Testis (tissue), 2 donors: ENCODE measurements at regions not wholly inside any gene's neighbourhood (a gene's known extent, or its start where the extent isn't known, plus 50 kb on each side); places are given as distances from the start of the nearest gene placed in this dataset.
"Not testable (repeated sequence)": the region's sequence is repeated elsewhere in the genome, so short reads cannot be mapped to it uniquely, and the experiment has no call there.

Experiments used
- DNase-seq: peaks from one replicate; pipeline ENCODE4 v3.0.0-alpha.2; 2019
- H3K27ac ChIP-seq, 2 donors: fragments of 200-600 bp; sonication (generic); one replicate each; pipeline ENCODE4 v1.5.1; 2019
- H3K27me3 ChIP-seq: fragments of 200-600 bp; sonication (generic); one replicate; pipeline ENCODE4 v1.5.1; 2019
- H3K36me3 ChIP-seq: fragments of 200-600 bp; sonication (generic); one replicate; pipeline ENCODE4 v1.5.1; 2017; ENCODE audit warnings: low read depth; ENCODE audit errors: missing control alignments
- H3K4me1 ChIP-seq: fragments of 200-600 bp; sonication (generic); one replicate; pipeline ENCODE4 v1.5.1; 2019
- H3K4me3 ChIP-seq, 2 donors: fragments of 200-600 bp; sonication (generic); one replicate each; pipeline ENCODE4 v1.5.1; 2017 to 2019
- H3K9me3 ChIP-seq: fragments of 200-600 bp; sonication (generic); one replicate; pipeline ENCODE4 v1.5.1; 2017
- WGBS, 2 donors: methylation state at CpG; one replicate each; pipeline ENCODE4 v1.1.5; 2018; 5-methylcytosine and 5-hydroxymethylcytosine counted together
- intact Hi-C: fragments of 100-400 bp; cut with DNase I; formaldehyde crosslinking; loops from one replicate; pipeline ENCODE4 v1.15.1; 2023; ENCODE audit warnings: low total_unique reads

GRCh38 chr22:21150863-21151262 lies 105.1 kb downstream of the LRRC74B start:
- DNase-seq, intact Hi-C loops, H3K36me3 ChIP-seq, H3K4me1 ChIP-seq, H3K27me3 ChIP-seq, H3K4me3 ChIP-seq, H3K9me3 ChIP-seq, H3K27ac ChIP-seq: not testable (repeated sequence)
- WGBS, 2 donors: 25 to 31% methylated on average over 8 of the region's 8 CpGs

- H3K4me3 ChIP-seq, H3K9me3 ChIP-seq, DNase-seq, H3K36me3 ChIP-seq, H3K27me3 ChIP-seq, intact Hi-C loops, H3K4me1 ChIP-seq, H3K27ac ChIP-seq: not testable (repeated sequence)
- WGBS, 2 donors: 100% methylated on average over 1 of the region's 2 CpGs; no CpG with 5 or more reads in 1 of the 2 donors
These were observed 142.1 kb downstream of the LRRC74B start for GRCh38 chr22:21187841-21188240.

GRCh38 chr22:21212054-21212453 lies 166.3 kb downstream of the LRRC74B start:
- intact Hi-C loops, H3K27ac ChIP-seq, H3K27me3 ChIP-seq, H3K9me3 ChIP-seq, H3K4me3 ChIP-seq, DNase-seq, H3K4me1 ChIP-seq, H3K36me3 ChIP-seq: not testable (repeated sequence)
- WGBS, 2 donors: no CpG with 5 or more reads among the region's 6 CpGs

- H3K27ac ChIP-seq, H3K36me3 ChIP-seq, DNase-seq, intact Hi-C loops, H3K4me1 ChIP-seq, H3K4me3 ChIP-seq, H3K9me3 ChIP-seq, H3K27me3 ChIP-seq: not testable (repeated sequence)
- 86% methylated on average over 14 of the region's 24 CpGs; no CpG with 5 or more reads in 1 of the 2 donors for WGBS, 2 donors
These were observed 167.4 kb upstream of the RIMBP3B start for GRCh38 chr22:21215973-21216731.

GRCh38 chr22:21224900-21225299 lies 158.7 kb upstream of the RIMBP3B start:
- DNase-seq, H3K4me3 ChIP-seq, H3K9me3 ChIP-seq, H3K36me3 ChIP-seq, intact Hi-C loops, H3K27me3 ChIP-seq, H3K4me1 ChIP-seq, H3K27ac ChIP-seq: not testable (repeated sequence)
- WGBS, 2 donors: 88 to 100% methylated on average over 2 to 5 of the region's 7 CpGs

- intact Hi-C loops, H3K9me3 ChIP-seq, H3K27me3 ChIP-seq, H3K4me3 ChIP-seq, H3K27ac ChIP-seq, H3K4me1 ChIP-seq, H3K36me3 ChIP-seq: not testable (repeated sequence)
- WGBS, 2 donors: 70% methylated on average over 4 of the region's 16 CpGs; no CpG with 5 or more reads in 1 of the 2 donors
- DNase-seq: peak; percentile 34
These were observed 156.5 kb upstream of the RIMBP3B start for GRCh38 chr22:21226901-21227693.

GRCh38 chr22:21251435-21251834 lies 132.1 kb upstream of the RIMBP3B start:
- H3K36me3 ChIP-seq, H3K27me3 ChIP-seq, H3K9me3 ChIP-seq, H3K4me3 ChIP-seq, H3K4me1 ChIP-seq, H3K27ac ChIP-seq, DNase-seq, intact Hi-C loops: not testable (repeated sequence)
- WGBS, 2 donors: 80 to 86% methylated on average over 1 to 2 of the region's 3 CpGs

GRCh38 chr22:21282646-21283045 lies 100.9 kb upstream of the RIMBP3B start:
- H3K36me3 ChIP-seq, H3K27ac ChIP-seq, H3K27me3 ChIP-seq, H3K4me3 ChIP-seq, H3K9me3 ChIP-seq, DNase-seq, intact Hi-C loops, H3K4me1 ChIP-seq: not testable (repeated sequence)
- no CpG with 5 or more reads among the region's 10 CpGs for WGBS, 2 donors

- H3K4me3 ChIP-seq, H3K9me3 ChIP-seq, intact Hi-C loops, H3K36me3 ChIP-seq, H3K27ac ChIP-seq, DNase-seq, H3K27me3 ChIP-seq, H3K4me1 ChIP-seq: not testable (repeated sequence)
- no CpG with 5 or more reads among the region's 6 CpGs for WGBS, 2 donors
These were observed 89.8 kb upstream of the RIMBP3B start for GRCh38 chr22:21293702-21294101.

- H3K4me1 ChIP-seq, H3K36me3 ChIP-seq, intact Hi-C loops, H3K4me3 ChIP-seq, H3K27me3 ChIP-seq, H3K27ac ChIP-seq, H3K9me3 ChIP-seq, DNase-seq: not testable (repeated sequence)
- 100% methylated on average over 1 of the region's 7 CpGs; no CpG with 5 or more reads in 1 of the 2 donors for WGBS, 2 donors
These were observed 55.9 kb upstream of the RIMBP3B start for GRCh38 chr22:21327629-21328028.
